Liver (tissue), 8 donors: ENCODE measurements at regions not wholly inside any gene's neighbourhood (a gene's known extent, or its start where the extent isn't known, plus 50 kb on each side); places are given as distances from the start of the nearest gene placed in this dataset.

Source experiments
- DNase-seq: peaks from one replicate; pipeline ENCODE4 v3.0.0-alpha.2; 2017; ENCODE audit warnings: low spot score
- H3K27ac ChIP-seq, 2 donors: one replicate each; pipeline ENCODE4 v1.7.0; 2013; ENCODE audit warnings: inconsistent platforms in 2 of 2, low read length in 2 of 2, control low read depth in 1 of 2, low read depth in 1 of 2, mild to moderate bottlenecking in 1 of 2
- H3K27me3 ChIP-seq, 4 donors: one replicate each; pipeline versions ENCODE4 v1.6.1 to v1.7.0; 2013; ENCODE audit warnings: low read length in 3 of 4, inconsistent platforms in 1 of 4, mild to moderate bottlenecking in 1 of 4, moderate library complexity in 1 of 4; ENCODE audit not compliant: control insufficient read depth in 4 of 4, insufficient read depth in 4 of 4
- H3K36me3 ChIP-seq, 4 donors: one replicate each; pipeline versions ENCODE4 v1.6.1 to v1.7.0; 2013; ENCODE audit warnings: low read length in 3 of 4, mild to moderate bottlenecking in 3 of 4, low read depth in 1 of 4, moderate library complexity in 1 of 4; ENCODE audit not compliant: control insufficient read depth in 4 of 4, insufficient read depth in 3 of 4
- H3K4me1 ChIP-seq, 4 donors: one replicate each; pipeline versions ENCODE4 v1.6.1 to v1.7.0; 2013; ENCODE audit warnings: low read length in 3 of 4, mild to moderate bottlenecking in 3 of 4, moderate library complexity in 1 of 4; ENCODE audit not compliant: control insufficient read depth in 4 of 4, insufficient read depth in 4 of 4
- H3K4me3 ChIP-seq, 3 donors: one replicate each; pipeline versions ENCODE4 v1.6.1 to v1.7.0; 2013; ENCODE audit warnings: low read length in 3 of 3, control low read depth in 1 of 3, low read depth in 1 of 3, mild to moderate bottlenecking in 1 of 3
- H3K9ac ChIP-seq, 2 donors: one replicate each; pipeline ENCODE4 v1.7.0; 2013; ENCODE audit warnings: low read length in 2 of 2, mild to moderate bottlenecking in 2 of 2, moderate library complexity in 2 of 2, control low read depth in 1 of 2, low read depth in 1 of 2
- H3K9me3 ChIP-seq, 4 donors: one replicate each; pipeline versions ENCODE4 v1.6.1 to v1.7.0; 2013; ENCODE audit warnings: low read length in 3 of 4; ENCODE audit not compliant: control insufficient read depth in 4 of 4
- EGR1 ChIP-seq, 2 donors: IDR thresholded peaks; 2 replicates each; pipeline ENCODE4 v1.6.1; 2016 to 2018; ENCODE audit warnings: antibody characterized with exemption in 2 of 2, low read depth in 2 of 2
- FOXA1 ChIP-seq: IDR thresholded peaks from 2 replicates; pipeline ENCODE4 v1.6.1; 2016; ENCODE audit warnings: antibody characterized with exemption
- FOXA2 ChIP-seq: IDR thresholded peaks from 2 replicates; pipeline ENCODE4 v1.6.1; 2016; ENCODE audit warnings: antibody characterized with exemption
- GABPA ChIP-seq, 2 donors: IDR thresholded peaks in 1 of 2; conservative IDR thresholded peaks in 1 of 2; 2 replicates each; pipeline ENCODE4 v1.6.1; 2016; ENCODE audit warnings: antibody characterized with exemption in 2 of 2, mild to moderate bottlenecking in 1 of 2, moderate library complexity in 1 of 2
- HNF4A ChIP-seq, 2 donors: conservative IDR thresholded peaks; 2 replicates each; pipeline ENCODE4 v1.6.1; 2016; ENCODE audit warnings: antibody characterized with exemption in 2 of 2, mild to moderate bottlenecking in 2 of 2
- HNF4G ChIP-seq: IDR thresholded peaks from 2 replicates; pipeline ENCODE4 v1.6.1; 2016; ENCODE audit warnings: antibody characterized with exemption
- JUND ChIP-seq, 2 donors: IDR thresholded peaks; 2 replicates each; pipeline ENCODE4 v1.6.1; 2016; ENCODE audit warnings: antibody characterized with exemption in 2 of 2
- NR2F2 ChIP-seq: IDR thresholded peaks from 2 replicates; pipeline ENCODE4 v1.6.1; 2016; ENCODE audit warnings: antibody characterized with exemption
- RAD21 ChIP-seq, 2 donors: IDR thresholded peaks; 2 replicates each; pipeline ENCODE4 v1.6.1; 2016; ENCODE audit warnings: antibody characterized with exemption in 2 of 2, mild to moderate bottlenecking in 2 of 2
- RXRA ChIP-seq, 2 donors: IDR thresholded peaks; 2 replicates each; pipeline ENCODE4 v1.6.1; 2017 to 2018; ENCODE audit warnings: antibody characterized with exemption in 2 of 2, mild to moderate bottlenecking in 1 of 2
- SP1 ChIP-seq: IDR thresholded peaks from 2 replicates; pipeline ENCODE4 v1.6.1; 2018; ENCODE audit warnings: antibody characterized with exemption, mild to moderate bottlenecking
- TAF1 ChIP-seq: conservative IDR thresholded peaks from 2 replicates; pipeline ENCODE4 v1.6.1; 2016; ENCODE audit warnings: antibody characterized with exemption, mild to moderate bottlenecking
- YY1 ChIP-seq: IDR thresholded peaks from 2 replicates; pipeline ENCODE4 v1.6.1; 2016; ENCODE audit warnings: antibody characterized with exemption, mild to moderate bottlenecking
- WGBS: extraction: QIAGEN DNeasy Blood & Tissue Kit; methylation state at CpG from one replicate; pipeline ENCODE4 v1.1.7; 2013; 5-methylcytosine and 5-hydroxymethylcytosine counted together
- TF ChIP-seq, protein P1 (sequence below): fragments of 150-350 bp; IDR thresholded peaks from 2 replicates; pipeline ENCODE4 v1.5.1; 2017; ENCODE audit warnings: improper control_type of control experiment, low read depth, low read length; ENCODE audit not compliant: missing input control
- TF ChIP-seq, protein P2 (sequence below): IDR thresholded peaks from 2 replicates; pipeline ENCODE4 v1.6.1; 2016; ENCODE audit warnings: antibody characterized with exemption
- TF ChIP-seq, protein P3 (sequence below): IDR thresholded peaks from 2 replicates; pipeline ENCODE4 v1.6.1; 2016; ENCODE audit warnings: antibody characterized with exemption
- TF ChIP-seq, protein P4 (sequence below): IDR thresholded peaks from 2 replicates; pipeline ENCODE4 v1.6.1; 2016; ENCODE audit warnings: antibody characterized with exemption
- TF ChIP-seq, protein P5 (sequence below): IDR thresholded peaks from 2 replicates; pipeline ENCODE4 v1.6.1; 2016; ENCODE audit warnings: antibody characterized with exemption, mild to moderate bottlenecking
- donor health status: healthy.
- donor health status: healthy.
- donor health status: healthy.
- donor health status: healthy.
- donor health status: healthy.

DNA sequence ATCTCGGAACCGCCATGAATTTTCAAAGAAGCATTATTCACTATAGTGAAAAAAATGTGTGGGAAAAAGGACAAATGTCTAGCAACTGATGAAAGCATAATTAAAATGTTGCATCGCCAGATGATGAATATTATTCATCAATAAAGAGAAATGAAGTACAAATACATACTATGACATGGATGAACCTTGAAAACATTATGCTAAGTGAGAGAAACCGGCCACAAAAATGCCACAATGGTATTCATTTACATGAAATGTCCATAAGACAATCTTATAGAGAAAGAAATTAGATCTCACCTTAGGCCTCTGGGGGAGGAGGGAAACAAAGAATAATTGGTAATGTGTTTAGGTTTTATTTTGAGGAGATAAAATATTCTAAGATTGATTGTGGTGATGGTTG is 645.0 kb downstream of the EFNB2 start:
- Histone ChIP-seq H3K27ac (no peak overlapping the region), H3K9me3 (no peaks in the 10 kb centered on the region), H3K4me1 (no peaks in the 10 kb centered on the region), H3K27me3 (no peaks in the 10 kb centered on the region), H3K36me3 (no peaks in the 10 kb centered on the region), H3K9ac (no peak overlapping the region), H3K4me3 (no peak overlapping the region)
- 73% methylated on average over 4 of the region's 4 CpGs for WGBS
- TF ChIP-seq FOXA2: no peak
- TF ChIP-seq JUND (IDR thresholded peaks at IDR 0.05): no peak
- TF ChIP-seq, protein P1, sequence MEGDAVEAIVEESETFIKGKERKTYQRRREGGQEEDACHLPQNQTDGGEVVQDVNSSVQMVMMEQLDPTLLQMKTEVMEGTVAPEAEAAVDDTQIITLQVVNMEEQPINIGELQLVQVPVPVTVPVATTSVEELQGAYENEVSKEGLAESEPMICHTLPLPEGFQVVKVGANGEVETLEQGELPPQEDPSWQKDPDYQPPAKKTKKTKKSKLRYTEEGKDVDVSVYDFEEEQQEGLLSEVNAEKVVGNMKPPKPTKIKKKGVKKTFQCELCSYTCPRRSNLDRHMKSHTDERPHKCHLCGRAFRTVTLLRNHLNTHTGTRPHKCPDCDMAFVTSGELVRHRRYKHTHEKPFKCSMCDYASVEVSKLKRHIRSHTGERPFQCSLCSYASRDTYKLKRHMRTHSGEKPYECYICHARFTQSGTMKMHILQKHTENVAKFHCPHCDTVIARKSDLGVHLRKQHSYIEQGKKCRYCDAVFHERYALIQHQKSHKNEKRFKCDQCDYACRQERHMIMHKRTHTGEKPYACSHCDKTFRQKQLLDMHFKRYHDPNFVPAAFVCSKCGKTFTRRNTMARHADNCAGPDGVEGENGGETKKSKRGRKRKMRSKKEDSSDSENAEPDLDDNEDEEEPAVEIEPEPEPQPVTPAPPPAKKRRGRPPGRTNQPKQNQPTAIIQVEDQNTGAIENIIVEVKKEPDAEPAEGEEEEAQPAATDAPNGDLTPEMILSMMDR: no peak
- TF ChIP-seq GABPA (IDR thresholded peaks at IDR 0.05 in 1 of 2, conservative IDR thresholded peaks at IDR 0.05 in 1 of 2): no peak
- TF ChIP-seq NR2F2: no peak
- no peak for TF ChIP-seq YY1
- TF ChIP-seq SP1: no peak
- TF ChIP-seq RAD21 (IDR thresholded peaks at IDR 0.05): no peak
- TF ChIP-seq TAF1: no peak
- TF ChIP-seq, protein P2, sequence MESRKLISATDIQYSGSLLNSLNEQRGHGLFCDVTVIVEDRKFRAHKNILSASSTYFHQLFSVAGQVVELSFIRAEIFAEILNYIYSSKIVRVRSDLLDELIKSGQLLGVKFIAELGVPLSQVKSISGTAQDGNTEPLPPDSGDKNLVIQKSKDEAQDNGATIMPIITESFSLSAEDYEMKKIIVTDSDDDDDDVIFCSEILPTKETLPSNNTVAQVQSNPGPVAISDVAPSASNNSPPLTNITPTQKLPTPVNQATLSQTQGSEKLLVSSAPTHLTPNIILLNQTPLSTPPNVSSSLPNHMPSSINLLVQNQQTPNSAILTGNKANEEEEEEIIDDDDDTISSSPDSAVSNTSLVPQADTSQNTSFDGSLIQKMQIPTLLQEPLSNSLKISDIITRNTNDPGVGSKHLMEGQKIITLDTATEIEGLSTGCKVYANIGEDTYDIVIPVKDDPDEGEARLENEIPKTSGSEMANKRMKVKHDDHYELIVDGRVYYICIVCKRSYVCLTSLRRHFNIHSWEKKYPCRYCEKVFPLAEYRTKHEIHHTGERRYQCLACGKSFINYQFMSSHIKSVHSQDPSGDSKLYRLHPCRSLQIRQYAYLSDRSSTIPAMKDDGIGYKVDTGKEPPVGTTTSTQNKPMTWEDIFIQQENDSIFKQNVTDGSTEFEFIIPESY: no peak
- TF ChIP-seq, protein P3, sequence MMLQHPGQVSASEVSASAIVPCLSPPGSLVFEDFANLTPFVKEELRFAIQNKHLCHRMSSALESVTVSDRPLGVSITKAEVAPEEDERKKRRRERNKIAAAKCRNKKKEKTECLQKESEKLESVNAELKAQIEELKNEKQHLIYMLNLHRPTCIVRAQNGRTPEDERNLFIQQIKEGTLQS: no peak
- TF ChIP-seq, protein P4, sequence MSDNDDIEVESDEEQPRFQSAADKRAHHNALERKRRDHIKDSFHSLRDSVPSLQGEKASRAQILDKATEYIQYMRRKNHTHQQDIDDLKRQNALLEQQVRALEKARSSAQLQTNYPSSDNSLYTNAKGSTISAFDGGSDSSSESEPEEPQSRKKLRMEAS: no peak
- no peak for TF ChIP-seq EGR1 (IDR thresholded peaks at IDR 0.05; ENCODE audit: low read depth in 2 of 2)
- no peak for TF ChIP-seq HNF4G
- TF ChIP-seq HNF4A (conservative IDR thresholded peaks at IDR 0.05): no peak
- no peak for DNase-seq

DNA sequence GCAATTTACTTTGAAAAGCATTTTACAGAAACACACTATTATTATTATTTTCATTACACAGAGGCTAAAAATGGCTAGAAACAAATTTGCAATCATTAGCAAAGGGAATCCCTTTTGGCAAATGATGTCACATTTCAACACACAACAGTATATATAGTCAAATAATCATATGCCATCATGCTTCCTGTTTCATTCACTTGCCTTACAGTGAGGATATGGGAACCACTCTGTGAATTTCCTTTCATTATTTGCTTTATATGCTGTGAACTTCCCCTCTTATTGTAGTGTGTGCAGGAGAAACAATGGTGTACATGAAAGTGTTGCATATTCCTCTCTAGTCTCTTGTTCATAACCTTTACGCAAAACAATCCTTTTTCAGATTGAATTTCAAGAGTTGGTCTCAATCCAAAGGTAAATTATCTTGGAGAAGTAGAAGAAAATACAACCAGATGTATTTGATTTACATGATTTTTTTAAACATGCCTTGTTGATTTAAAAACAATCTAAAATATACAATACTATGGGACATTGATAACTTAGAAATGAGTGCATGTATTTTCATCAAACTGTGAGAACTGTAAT is 657.3 kb downstream of the EFNB2 start:
- 77% methylated on average over 1 of the region's 1 CpG for WGBS
- Histone ChIP-seq H3K36me3 (no peaks in the 10 kb centered on the region), H3K27me3 (peaks cover 0 to under 1% (median 0%) of the 10 kb centered on the region in 4 donors)

More for the DNA sequence above, 657.3 kb downstream of the EFNB2 start:
- Histone ChIP-seq H3K4me1 (no peaks in the 10 kb centered on the region), H3K9me3 (no peaks in the 10 kb centered on the region), H3K4me3 (no peak overlapping the region), H3K27ac (no peak overlapping the region), H3K9ac (no peak overlapping the region)
- no peak for DNase-seq
- no peak for TF ChIP-seq FOXA2
- no peak for TF ChIP-seq HNF4A (conservative IDR thresholded peaks at IDR 0.05)
- TF ChIP-seq JUND (IDR thresholded peaks at IDR 0.05): no peak
- TF ChIP-seq, protein P1: no peak
- no peak for TF ChIP-seq RAD21 (IDR thresholded peaks at IDR 0.05)
- no peak for TF ChIP-seq GABPA (IDR thresholded peaks at IDR 0.05 in 1 of 2, conservative IDR thresholded peaks at IDR 0.05 in 1 of 2)
- no peak for TF ChIP-seq SP1
- TF ChIP-seq EGR1 (IDR thresholded peaks at IDR 0.05; ENCODE audit: low read depth in 2 of 2): no peak
- no peak for TF ChIP-seq FOXA1
- TF ChIP-seq RXRA (IDR thresholded peaks at IDR 0.05): no peak
- TF ChIP-seq HNF4G: no peak
- TF ChIP-seq, protein P5, sequence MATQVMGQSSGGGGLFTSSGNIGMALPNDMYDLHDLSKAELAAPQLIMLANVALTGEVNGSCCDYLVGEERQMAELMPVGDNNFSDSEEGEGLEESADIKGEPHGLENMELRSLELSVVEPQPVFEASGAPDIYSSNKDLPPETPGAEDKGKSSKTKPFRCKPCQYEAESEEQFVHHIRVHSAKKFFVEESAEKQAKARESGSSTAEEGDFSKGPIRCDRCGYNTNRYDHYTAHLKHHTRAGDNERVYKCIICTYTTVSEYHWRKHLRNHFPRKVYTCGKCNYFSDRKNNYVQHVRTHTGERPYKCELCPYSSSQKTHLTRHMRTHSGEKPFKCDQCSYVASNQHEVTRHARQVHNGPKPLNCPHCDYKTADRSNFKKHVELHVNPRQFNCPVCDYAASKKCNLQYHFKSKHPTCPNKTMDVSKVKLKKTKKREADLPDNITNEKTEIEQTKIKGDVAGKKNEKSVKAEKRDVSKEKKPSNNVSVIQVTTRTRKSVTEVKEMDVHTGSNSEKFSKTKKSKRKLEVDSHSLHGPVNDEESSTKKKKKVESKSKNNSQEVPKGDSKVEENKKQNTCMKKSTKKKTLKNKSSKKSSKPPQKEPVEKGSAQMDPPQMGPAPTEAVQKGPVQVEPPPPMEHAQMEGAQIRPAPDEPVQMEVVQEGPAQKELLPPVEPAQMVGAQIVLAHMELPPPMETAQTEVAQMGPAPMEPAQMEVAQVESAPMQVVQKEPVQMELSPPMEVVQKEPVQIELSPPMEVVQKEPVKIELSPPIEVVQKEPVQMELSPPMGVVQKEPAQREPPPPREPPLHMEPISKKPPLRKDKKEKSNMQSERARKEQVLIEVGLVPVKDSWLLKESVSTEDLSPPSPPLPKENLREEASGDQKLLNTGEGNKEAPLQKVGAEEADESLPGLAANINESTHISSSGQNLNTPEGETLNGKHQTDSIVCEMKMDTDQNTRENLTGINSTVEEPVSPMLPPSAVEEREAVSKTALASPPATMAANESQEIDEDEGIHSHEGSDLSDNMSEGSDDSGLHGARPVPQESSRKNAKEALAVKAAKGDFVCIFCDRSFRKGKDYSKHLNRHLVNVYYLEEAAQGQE: no peak
